H1 (cell line): ENCODE measurements at regions not wholly inside any gene's neighbourhood (a gene's known extent, or its start where the extent isn't known, plus 50 kb on each side); places are given as distances from the start of the nearest gene placed in this dataset.

Source experiments
- CTCF ChIA-PET: fragments of 300-600 bp; sonication (Branson Sonifier 250); formaldehyde crosslinking; loops from one replicate; lab custom pipeline; 2021; ENCODE audit not compliant: partially characterized antibody; lab: Charles Lee
- POLR2A ChIA-PET: fragments of 300-600 bp; sonication (Branson Sonifier 250); formaldehyde crosslinking; loops from one replicate; lab custom pipeline; 2021; ENCODE audit warnings: inconsistent platforms; ENCODE audit not compliant: partially characterized antibody; lab: Charles Lee
- DNase-seq, 2 experiments: peaks; one replicate each; pipeline versions ENCODE4 v3.0.0 to v3.0.0-alpha.2; 2010 to 2022; ENCODE audit warnings: low spot score in 2 of 2, low read depth in 1 of 2, mixed read lengths in 1 of 2
- FAIRE-seq: peaks from 2 replicates; lab custom pipeline; 2011; peaks lifted over from hg19 to GRCh38; lab: Jason Lieb, UNC
- H2AFZ ChIP-seq: 2 replicates; pipeline ENCODE4 v1.8.1; 2012; ENCODE audit warnings: low read length, inconsistent platforms
- H2AK5ac ChIP-seq: 2 replicates; pipeline ENCODE4 v1.6.1; 2013; ENCODE audit warnings: low read depth, low read length
- H2BK120ac ChIP-seq: replicated peaks from 2 replicates; pipeline ENCODE3; 2013; ENCODE audit warnings: low read depth, low read length, inconsistent platforms
- H2BK12ac ChIP-seq: 2 replicates; pipeline ENCODE4 v1.6.1; 2013; ENCODE audit warnings: low read depth, low read length
- H2BK15ac ChIP-seq: 2 replicates; pipeline ENCODE4 v1.6.1; 2013; ENCODE audit warnings: low read length
- H2BK20ac ChIP-seq: 2 replicates; pipeline ENCODE4 v1.6.1; 2013; ENCODE audit warnings: low read length
- H2BK5ac ChIP-seq: 2 replicates; pipeline ENCODE4 v1.6.1; 2013; ENCODE audit warnings: low read depth, low read length
- H3K14ac ChIP-seq: 2 replicates; pipeline ENCODE4 v1.6.1; 2013; ENCODE audit warnings: inconsistent platforms; ENCODE audit not compliant: insufficient read length
- H3K18ac ChIP-seq: 2 replicates; pipeline ENCODE4 v1.6.1; 2013; ENCODE audit warnings: low read length; ENCODE audit errors: extremely low read depth
- H3K23ac ChIP-seq: 2 replicates; pipeline ENCODE4 v1.6.1; 2013; ENCODE audit warnings: inconsistent platforms; ENCODE audit not compliant: insufficient read length
- H3K23me2 ChIP-seq: 2 replicates; pipeline ENCODE4 v1.6.1; 2013; ENCODE audit warnings: low read depth, low read length
- H3K27ac ChIP-seq: 2 replicates; pipeline ENCODE4 v1.6.1; 2011; ENCODE audit warnings: low read depth, low read length, inconsistent platforms
- H3K27me3 ChIP-seq, 4 experiments: replicated peaks in 1 of 4; 1 replicate in 1 of 4; 2 replicates in 3 of 4; pipeline versions ENCODE4 v1.6.1 to v1.8.1; 2011 to 2013; ENCODE audit warnings: low read length in 3 of 4, mild to moderate bottlenecking in 3 of 4, inconsistent platforms in 2 of 4, mixed read lengths in 2 of 4, moderate library complexity in 1 of 4; ENCODE audit not compliant: control insufficient read depth in 3 of 4, insufficient read depth in 3 of 4; ENCODE audit errors: extremely low read depth in 1 of 4
- H3K36me3 ChIP-seq, 4 experiments: 2 replicates each; pipeline versions ENCODE4 v1.6.1 to v1.8.1; 2011 to 2013; ENCODE audit warnings: mild to moderate bottlenecking in 4 of 4, low read length in 3 of 4, moderate library complexity in 2 of 4, control low read depth in 1 of 4, inconsistent platforms in 1 of 4; ENCODE audit not compliant: insufficient read depth in 4 of 4, control insufficient read depth in 2 of 4
- H3K4ac ChIP-seq: replicated peaks from 2 replicates; pipeline ENCODE3; 2013; ENCODE audit warnings: low read length, low read depth, mixed read lengths, inconsistent platforms; ENCODE audit not compliant: insufficient read length
- H3K4me1 ChIP-seq, 4 experiments: replicated peaks in 1 of 4; 1 replicate in 1 of 4; 2 replicates in 3 of 4; pipeline versions ENCODE4 v1.6.1 to v1.8.1; 2011 to 2013; ENCODE audit warnings: low read length in 3 of 4, inconsistent platforms in 2 of 4, mixed read lengths in 1 of 4; ENCODE audit not compliant: insufficient read depth in 4 of 4, control insufficient read depth in 3 of 4
- H3K4me2 ChIP-seq, 2 experiments: 2 replicates each; pipeline versions ENCODE4 v1.6.1 to v1.8.1; 2011 to 2013; ENCODE audit warnings: low read depth in 2 of 2, low read length in 2 of 2, control low read depth in 1 of 2, inconsistent platforms in 1 of 2, mild to moderate bottlenecking in 1 of 2; ENCODE audit not compliant: insufficient read depth in 1 of 2
- H3K4me3 ChIP-seq, 4 experiments: fragments of 200-600, 300-600 bp in 1 of 4; sonication (generic), shearing (Covaris generic), sonication (Bioruptor Twin) in 1 of 4; 2 replicates each; pipeline versions ENCODE4 v1.5.1 to v1.8.1; 2011 to 2016; ENCODE audit warnings: low read length in 4 of 4, low read depth in 3 of 4, control low read depth in 2 of 4, inconsistent platforms in 2 of 4, mild to moderate bottlenecking in 2 of 4, mixed read lengths in 1 of 4, moderate library complexity in 1 of 4; ENCODE audit not compliant: insufficient read depth in 2 of 4; ENCODE audit errors: extremely low read depth in 1 of 4
- H3K56ac ChIP-seq: replicated peaks from 2 replicates; pipeline ENCODE3; 2013; ENCODE audit warnings: low read depth, mild to moderate bottlenecking, mixed read lengths, low read length, inconsistent platforms; ENCODE audit not compliant: insufficient read length
- H3K79me1 ChIP-seq: 2 replicates; pipeline ENCODE4 v1.6.1; 2013; ENCODE audit warnings: low read depth, low read length, control low read depth
- H3K79me2 ChIP-seq, 2 experiments: 2 replicates each; pipeline versions ENCODE4 v1.6.1 to v1.8.1; 2012 to 2013; ENCODE audit warnings: low read length in 2 of 2, mild to moderate bottlenecking in 2 of 2, inconsistent platforms in 1 of 2; ENCODE audit not compliant: insufficient read depth in 2 of 2, control insufficient read depth in 1 of 2
- H3K9ac ChIP-seq, 4 experiments: replicated peaks in 1 of 4; 1 replicate in 1 of 4; 2 replicates in 3 of 4; pipeline versions ENCODE4 v1.6.1 to v1.8.1; 2011 to 2013; ENCODE audit warnings: low read depth in 3 of 4, low read length in 3 of 4, control low read depth in 2 of 4, mild to moderate bottlenecking in 2 of 4, moderate library complexity in 2 of 4, inconsistent platforms in 1 of 4; ENCODE audit errors: extremely low read depth in 1 of 4
- H3K9me3 ChIP-seq, 2 experiments: 2 replicates each; pipeline versions ENCODE4 v1.6.1 to v1.8.1; 2012 to 2013; ENCODE audit warnings: mild to moderate bottlenecking in 2 of 2, moderate library complexity in 2 of 2, control low read depth in 1 of 2, inconsistent platforms in 1 of 2, low read depth in 1 of 2, low read length in 1 of 2, mixed read lengths in 1 of 2; ENCODE audit not compliant: insufficient read depth in 2 of 2
- H4K20me1 ChIP-seq, 2 experiments: replicated peaks in 1 of 2; 2 replicates each; pipeline versions ENCODE3 to v1.8.1; 2011 to 2013; ENCODE audit warnings: inconsistent platforms in 2 of 2, low read length in 2 of 2, mild to moderate bottlenecking in 1 of 2; ENCODE audit not compliant: insufficient read depth in 2 of 2, control insufficient read depth in 1 of 2
- H4K5ac ChIP-seq: 2 replicates; pipeline ENCODE4 v1.6.1; 2013; ENCODE audit warnings: low read length, low read depth, mixed read lengths, inconsistent platforms; ENCODE audit not compliant: insufficient read length
- H4K8ac ChIP-seq: 2 replicates; pipeline ENCODE4 v1.8.0; 2013; ENCODE audit warnings: mild to moderate bottlenecking, moderate library complexity, low read length, inconsistent platforms; ENCODE audit not compliant: insufficient read depth; ENCODE audit errors: extremely low read depth
- H4K91ac ChIP-seq: replicated peaks from 2 replicates; pipeline ENCODE3; 2013; ENCODE audit warnings: low read length, mixed read lengths, inconsistent platforms; ENCODE audit not compliant: insufficient read length
- HDAC6 ChIP-seq: IDR thresholded peaks from one replicate; pipeline ENCODE4 v1.7.1; 2012; ENCODE audit warnings: low read depth, mild to moderate bottlenecking, inconsistent platforms, low read length, moderate library complexity
- KDM4A ChIP-seq: IDR thresholded peaks from one replicate; pipeline ENCODE4 v1.7.1; 2012; ENCODE audit warnings: low read depth, mild to moderate bottlenecking, moderate library complexity, low read length, inconsistent platforms; ENCODE audit not compliant: severe bottlenecking
- RAD21 ChIP-seq, 2 experiments: IDR thresholded peaks in 1 of 2; conservative IDR thresholded peaks in 1 of 2; 2 replicates each; pipeline ENCODE4 v1.6.1; 2011; ENCODE audit warnings: low read depth in 2 of 2, low read length in 2 of 2, improper control_type of control experiment in 1 of 2, inconsistent platforms in 1 of 2, mild to moderate bottlenecking in 1 of 2, moderate library complexity in 1 of 2
- SAP30 ChIP-seq: fragments of 300-600 bp; sonication (generic); IDR thresholded peaks from 2 replicates; pipeline ENCODE4 v1.7.1; 2012; ENCODE audit warnings: low read length, moderate library complexity, mild to moderate bottlenecking, inconsistent platforms; ENCODE audit not compliant: insufficient read depth, insufficient replicate concordance
- TEAD4 ChIP-seq: IDR thresholded peaks from 2 replicates; pipeline ENCODE4 v1.6.1; 2012; ENCODE audit warnings: low read depth, low read length, inconsistent platforms, mixed read lengths
- WGBS, 2 experiments: shearing (Covaris generic) in 1 of 2; methylation state at CpG; one replicate each; pipeline versions ENCODE4 v1.1.6 to v1.1.7; 2013 to 2015; ENCODE audit warnings: low lambda C conversion rate in 2 of 2, mixed read lengths in 2 of 2, inconsistent platforms in 1 of 2, low coverage in 1 of 2, missing lambda C conversion rate in 1 of 2; ENCODE audit not compliant: insufficient replicate concordance in 2 of 2, insufficient coverage in 1 of 2, insufficient read length in 1 of 2; ENCODE audit errors: extremely low coverage in 1 of 2, missing lambda C conversion rate in 1 of 2; 5-methylcytosine and 5-hydroxymethylcytosine counted together

GRCh38 chr6:49370518-49370917, 92.5 kb downstream of the MMUT start:
- Histone ChIP-seq H2BK12ac (no peak overlapping the region), H3K79me2 (no peaks in the 10 kb centered on the region), H2BK15ac (no peak overlapping the region), H3K23ac (no peak overlapping the region), H4K20me1 (no peaks in the 10 kb centered on the region), H3K56ac (no peak overlapping the region), H2BK20ac (no peak overlapping the region), H3K79me1 (no peaks in the 10 kb centered on the region), H2AK5ac (no peak overlapping the region), H4K5ac (no peak overlapping the region), H4K8ac (no peak overlapping the region), H3K9me3 (peaks cover 23 to 29% of the 10 kb centered on the region in 2 experiments), H2AFZ (no peak overlapping the region), H4K91ac (no peak overlapping the region), H3K23me2 (no peaks in the 10 kb centered on the region), H3K27ac (no peak overlapping the region), H2BK5ac (no peak overlapping the region), H3K14ac (no peak overlapping the region), H3K4me3 (no peak overlapping the region), H3K27me3 (no peaks in the 10 kb centered on the region), H3K9ac (no peak overlapping the region), H3K18ac (no peak overlapping the region), H3K36me3 (no peaks in the 10 kb centered on the region), H2BK120ac (no peak overlapping the region), H3K4me2 (no peak overlapping the region), H3K4ac (no peak overlapping the region), H3K4me1 (no peaks in the 10 kb centered on the region)
- WGBS, 2 experiments = 98% methylated on average over 2 of the region's 2 CpGs; no CpG with 5 or more reads in 1 of the 2 experiments
- TF ChIP-seq TEAD4 = no peak
- TF ChIP-seq HDAC6 = no peak
- TF ChIP-seq SAP30 = no peak
- no peak for TF ChIP-seq RAD21 (IDR thresholded peaks at IDR 0.05 in 1 of 2, conservative IDR thresholded peaks at IDR 0.05 in 1 of 2; ENCODE audit: low read depth in 2 of 2, low read length in 2 of 2)
- no peak for TF ChIP-seq KDM4A
- no peak for DNase-seq
- ChIA-PET CTCF (no interaction called here), POLR2A (no interaction called here)
- FAIRE-seq = no peak
